Gastrocnemius medialis (tissue), 4 donors: ENCODE measurements at regions not wholly inside any gene's neighbourhood (a gene's known extent, or its start where the extent isn't known, plus 50 kb on each side); places are given as distances from the start of the nearest gene placed in this dataset.

Experiments
- CTCF ChIP-seq, 5 experiments: fragments of 450-650 bp in 3 of 5; fragments of 200-600 bp in 2 of 5; sonication (generic) in 2 of 5; IDR thresholded peaks in 4 of 5; conservative IDR thresholded peaks in 1 of 5; 1 replicate in 4 of 5; 2 replicates in 1 of 5; pipeline ENCODE4 v1.5.1; 2016 to 2019; ENCODE audit warnings: antibody characterized with exemption in 5 of 5, mild to moderate bottlenecking in 3 of 5, moderate library complexity in 3 of 5
- POLR2A ChIP-seq, 2 donors: fragments of 450-650 bp; IDR thresholded peaks; one replicate each; pipeline ENCODE4 v1.6.1; 2017; ENCODE audit warnings: antibody characterized with exemption in 2 of 2, mild to moderate bottlenecking in 2 of 2, moderate library complexity in 2 of 2

GRCh38 chr5:96036301-96036700 is 74.7 kb upstream of the ELL2 start:
- TF ChIP-seq CTCF (IDR thresholded peaks at IDR 0.05 in 4 of 5, conservative IDR thresholded peaks at IDR 0.05 in 1 of 5): no peak
- no peak for TF ChIP-seq POLR2A (IDR thresholded peaks at IDR 0.05)
